MM.1S (cell line): ENCODE measurements at regions not wholly inside any gene's neighbourhood (a gene's known extent, or its start where the extent isn't known, plus 50 kb on each side); places are given as distances from the start of the nearest gene placed in this dataset.

Source experiments
- DNase-seq: peaks from one replicate; pipeline ENCODE4 v3.0.0-alpha.2; 2015
- H2AFZ ChIP-seq: fragments of 300-600 bp; sonication (generic); 2 replicates; pipeline ENCODE4 v1.6.0; 2016; ENCODE audit warnings: antibody characterized with exemption, low read length
- H3F3A ChIP-seq: fragments of 300-600 bp; sonication (generic); 2 replicates; pipeline ENCODE4 v1.6.1; 2016; ENCODE audit warnings: mild to moderate bottlenecking, antibody characterized with exemption, low read length, moderate library complexity, mixed read lengths; ENCODE audit not compliant: insufficient read depth
- H3K27ac ChIP-seq: fragments of 300-600 bp; sonication (generic); 2 replicates; pipeline ENCODE4 v1.5.1; 2016; ENCODE audit warnings: mild to moderate bottlenecking, low read length
- H3K27me3 ChIP-seq: fragments of 300-600 bp; sonication (generic); replicated peaks from 2 replicates; pipeline ENCODE4 v1.6.0; 2016; ENCODE audit warnings: low read length; ENCODE audit not compliant: insufficient read depth
- H3K36me3 ChIP-seq: fragments of 300-600 bp; sonication (generic); replicated peaks from 2 replicates; pipeline ENCODE4 v1.6.1; 2016; ENCODE audit warnings: mild to moderate bottlenecking, low read length, mixed read lengths; ENCODE audit not compliant: insufficient read depth
- H3K4me1 ChIP-seq: fragments of 300-600 bp; sonication (generic); 2 replicates; pipeline ENCODE4 v1.6.1; 2016; ENCODE audit warnings: low read length, mixed read lengths
- H3K4me2 ChIP-seq: fragments of 300-600 bp; sonication (generic); 2 replicates; pipeline ENCODE4 v1.6.0; 2016; ENCODE audit warnings: low read depth, low read length
- H3K4me3 ChIP-seq: fragments of 300-600 bp; sonication (generic); 2 replicates; pipeline ENCODE4 v1.5.1; 2016; ENCODE audit warnings: low read length, mixed read lengths
- H3K79me2 ChIP-seq: fragments of 300-600 bp; sonication (generic); 2 replicates; pipeline ENCODE4 v1.6.1; 2016; ENCODE audit warnings: mixed run types, low read length, mixed read lengths
- H3K9ac ChIP-seq: fragments of 300-600 bp; sonication (generic); 2 replicates; pipeline ENCODE4 v1.6.1; 2016; ENCODE audit warnings: low read length, mixed read lengths
- H3K9me2 ChIP-seq: fragments of 300-600 bp; sonication (generic); replicated peaks from 2 replicates; pipeline ENCODE4 v1.6.1; 2016; ENCODE audit warnings: mild to moderate bottlenecking, low read length, mixed read lengths; ENCODE audit not compliant: insufficient read depth
- H3K9me3 ChIP-seq: fragments of 300-600 bp; sonication (generic); replicated peaks from 2 replicates; pipeline ENCODE4 v1.6.1; 2016; ENCODE audit warnings: mild to moderate bottlenecking, low read length, mixed read lengths; ENCODE audit not compliant: insufficient read depth
- H4K20me1 ChIP-seq: fragments of 300-600 bp; sonication (generic); 2 replicates; pipeline ENCODE4 v1.6.1; 2016; ENCODE audit warnings: mild to moderate bottlenecking, low read length, moderate library complexity, mixed read lengths; ENCODE audit not compliant: insufficient read depth
- CTCF ChIP-seq: fragments of 300-600 bp; sonication (generic); IDR thresholded peaks from 2 replicates; pipeline ENCODE4 v1.5.1; 2016; ENCODE audit warnings: antibody characterized with exemption, low read length, mixed read lengths
- EZH2 ChIP-seq: fragments of 300-600 bp; sonication (generic); optimal IDR thresholded peaks from 2 replicates; pipeline ENCODE3; 2017; ENCODE audit warnings: low read depth, mild to moderate bottlenecking, antibody characterized with exemption, low read length, mixed read lengths
- EZH2phosphoT487 ChIP-seq: fragments of 300-600 bp; sonication (generic); IDR thresholded peaks from 2 replicates; pipeline ENCODE4 v1.6.1; 2018; ENCODE audit warnings: antibody characterized with exemption, low read length

GRCh38 chr11:11155962-11156815, 196.9 kb downstream of the CSNK2A3 start:
- Histone ChIP-seq H3K9ac (no peak overlapping the region), H4K20me1 (no peaks in the 10 kb centered on the region), H3K36me3 (no peaks in the 10 kb centered on the region), H3K4me1 (no peaks in the 10 kb centered on the region), H3K79me2 (no peaks in the 10 kb centered on the region), H3K4me2 (no peak overlapping the region), H3K9me2 (no peaks in the 10 kb centered on the region), H3K27me3 (no peaks in the 10 kb centered on the region), H3F3A (no peaks in the 10 kb centered on the region), H2AFZ (no peak overlapping the region), H3K27ac (no peak overlapping the region), H3K9me3 (no peaks in the 10 kb centered on the region), H3K4me3 (no peak overlapping the region)
- TF ChIP-seq EZH2phosphoT487 (no peak), EZH2 (no peak), CTCF (peak; percentile 55)
- no peak for DNase-seq

- Histone ChIP-seq H3K36me3 (no peaks in the 10 kb centered on the region), H3F3A (0 out of 2 replicates have a peak, but pooled peaks cover 3% of the 10 kb centered on the region), H2AFZ (no peak overlapping the region), H3K79me2 (no peaks in the 10 kb centered on the region), H3K4me3 (no peak overlapping the region), H4K20me1 (no peaks in the 10 kb centered on the region), H3K9me3 (no peaks in the 10 kb centered on the region), H3K9me2 (no peaks in the 10 kb centered on the region), H3K27me3 (no peaks in the 10 kb centered on the region), H3K9ac (no peak overlapping the region), H3K27ac (no peak overlapping the region), H3K4me2 (no peak overlapping the region), H3K4me1 (peaks cover 19% of the 10 kb centered on the region)
- TF ChIP-seq EZH2 (no peak), EZH2phosphoT487 (no peak), CTCF (no peak)
- DNase-seq, result no peak
Observed at GRCh38 chr11:11152877-11153276, 200.2 kb downstream of the CSNK2A3 start.

- no peaks in the 10 kb centered on the region for H3K9me3 ChIP-seq
- peak; percentile 94 for DNase-seq
- TF ChIP-seq EZH2 (no peak), CTCF (no peak), EZH2phosphoT487 (no peak)
Observed at GRCh38 chr11:11149671-11150459, 203.2 kb downstream of the CSNK2A3 start.

More at GRCh38 chr11:11149671-11150459, 203.2 kb downstream of the CSNK2A3 start:
- Histone ChIP-seq H3K79me2 (no peaks in the 10 kb centered on the region), H3F3A (0 out of 2 replicates have a peak, but pooled peaks cover 3% of the 10 kb centered on the region), H3K9me2 (no peaks in the 10 kb centered on the region), H3K27ac (peak overlapping the region; percentile 62; the same call in 1 of the 2 replicates), H3K4me2 (peak overlapping the region; percentile 61), H3K4me1 (peaks cover 19% of the 10 kb centered on the region), H4K20me1 (no peaks in the 10 kb centered on the region), H3K27me3 (no peaks in the 10 kb centered on the region), H3K4me3 (0 out of 2 replicates have a peak overlapping the region, but pooled peaks have one; percentile 7), H3K9ac (no peak overlapping the region), H2AFZ (peak overlapping the region; percentile 49), H3K36me3 (no peaks in the 10 kb centered on the region)
